ENCODE measurements at regions not wholly inside any gene's neighbourhood (a gene's known extent, or its start where the extent isn't known, plus 50 kb on each side); places are given as distances from the start of the nearest gene placed in this dataset.

GRCh38 chr5:68444048-68444447 lies 228.5 kb downstream of the PIK3R1 start:
- TF ChIP-seq EZH2phosphoT487 (IDR thresholded peaks at IDR 0.05; ENCODE audit: borderline replicate concordance, low read depth) (no peak), RAD21 (IDR thresholded peaks at IDR 0.05; ENCODE audit: low read length) (no peak), GATA2 (CRISPR knock-in tag; IDR thresholded peaks at IDR 0.05) (no peak), SMC3 (IDR thresholded peaks at IDR 0.05; ENCODE audit: low read depth, low read length) (no peak)
- TF ChIP-seq, protein P1, sequence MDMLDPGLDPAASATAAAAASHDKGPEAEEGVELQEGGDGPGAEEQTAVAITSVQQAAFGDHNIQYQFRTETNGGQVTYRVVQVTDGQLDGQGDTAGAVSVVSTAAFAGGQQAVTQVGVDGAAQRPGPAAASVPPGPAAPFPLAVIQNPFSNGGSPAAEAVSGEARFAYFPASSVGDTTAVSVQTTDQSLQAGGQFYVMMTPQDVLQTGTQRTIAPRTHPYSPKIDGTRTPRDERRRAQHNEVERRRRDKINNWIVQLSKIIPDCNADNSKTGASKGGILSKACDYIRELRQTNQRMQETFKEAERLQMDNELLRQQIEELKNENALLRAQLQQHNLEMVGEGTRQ (IDR thresholded peaks at IDR 0.05; ENCODE audit: borderline replicate concordance, low read depth, low read length), result no peak
- TF ChIP-seq, protein P2, sequence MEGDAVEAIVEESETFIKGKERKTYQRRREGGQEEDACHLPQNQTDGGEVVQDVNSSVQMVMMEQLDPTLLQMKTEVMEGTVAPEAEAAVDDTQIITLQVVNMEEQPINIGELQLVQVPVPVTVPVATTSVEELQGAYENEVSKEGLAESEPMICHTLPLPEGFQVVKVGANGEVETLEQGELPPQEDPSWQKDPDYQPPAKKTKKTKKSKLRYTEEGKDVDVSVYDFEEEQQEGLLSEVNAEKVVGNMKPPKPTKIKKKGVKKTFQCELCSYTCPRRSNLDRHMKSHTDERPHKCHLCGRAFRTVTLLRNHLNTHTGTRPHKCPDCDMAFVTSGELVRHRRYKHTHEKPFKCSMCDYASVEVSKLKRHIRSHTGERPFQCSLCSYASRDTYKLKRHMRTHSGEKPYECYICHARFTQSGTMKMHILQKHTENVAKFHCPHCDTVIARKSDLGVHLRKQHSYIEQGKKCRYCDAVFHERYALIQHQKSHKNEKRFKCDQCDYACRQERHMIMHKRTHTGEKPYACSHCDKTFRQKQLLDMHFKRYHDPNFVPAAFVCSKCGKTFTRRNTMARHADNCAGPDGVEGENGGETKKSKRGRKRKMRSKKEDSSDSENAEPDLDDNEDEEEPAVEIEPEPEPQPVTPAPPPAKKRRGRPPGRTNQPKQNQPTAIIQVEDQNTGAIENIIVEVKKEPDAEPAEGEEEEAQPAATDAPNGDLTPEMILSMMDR (IDR thresholded peaks at IDR 0.05), result no peak
